ENCODE measurements at regions not wholly inside any gene's neighbourhood (a gene's known extent, or its start where the extent isn't known, plus 50 kb on each side); places are given as distances from the start of the nearest gene placed in this dataset.

GRCh38 chr5:133876266-133876665 lies 92.2 kb downstream of the C5orf15 start:
- TF ChIP-seq EZH2 (IDR thresholded peaks at IDR 0.05) (no peak), POLR2AphosphoS5 (IDR thresholded peaks at IDR 0.05; ENCODE audit: borderline replicate concordance, low read depth, low read length) (no peak)
